A172 (cell line): ENCODE measurements at regions not wholly inside any gene's neighbourhood (a gene's known extent, or its start where the extent isn't known, plus 50 kb on each side); places are given as distances from the start of the nearest gene placed in this dataset.

Source experiments
- DNase-seq: peaks from one replicate; pipeline ENCODE4 v3.0.0-alpha.2; 2015; ENCODE audit warnings: low spot score

DNA sequence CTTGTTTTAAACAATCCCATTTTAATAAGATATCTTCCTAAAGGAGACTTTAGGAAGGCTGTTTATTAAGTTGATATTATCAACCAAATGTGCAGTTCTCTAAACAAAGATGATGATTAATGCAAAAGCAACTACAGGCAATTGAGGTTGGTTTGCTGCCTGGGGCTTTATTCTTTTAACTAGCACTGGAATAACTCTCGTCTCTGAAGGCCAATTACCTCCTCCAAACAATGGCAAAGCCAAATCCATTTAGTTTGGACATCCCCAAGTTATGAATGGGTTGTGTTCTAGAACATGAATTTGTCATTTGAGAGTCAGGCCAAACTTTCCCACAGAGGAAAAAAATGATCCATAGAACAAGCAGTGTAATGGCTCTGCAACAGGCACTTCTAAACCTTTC lies 114.1 kb downstream of the SLC16A9 start:
- no peak for DNase-seq

DNA sequence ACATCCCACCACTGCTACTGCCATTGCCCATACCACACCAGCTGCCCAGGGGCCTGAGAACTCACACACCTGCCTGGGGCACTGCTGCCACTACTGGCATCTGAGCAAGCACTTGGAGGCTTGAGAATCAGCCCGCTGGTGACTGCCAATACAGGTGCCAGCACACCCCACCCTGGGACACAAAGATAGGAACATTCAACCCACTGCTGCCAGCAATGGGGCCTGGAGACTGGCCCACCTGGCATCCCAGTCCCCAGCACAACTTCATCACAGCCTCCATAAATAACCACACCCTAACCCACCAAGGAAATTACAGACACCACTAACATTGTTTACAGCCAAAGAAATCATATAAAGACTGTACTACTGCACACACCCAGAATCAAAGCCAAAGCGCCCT lies 115.9 kb downstream of the SLC16A9 start:
- DNase-seq = no peak

DNA sequence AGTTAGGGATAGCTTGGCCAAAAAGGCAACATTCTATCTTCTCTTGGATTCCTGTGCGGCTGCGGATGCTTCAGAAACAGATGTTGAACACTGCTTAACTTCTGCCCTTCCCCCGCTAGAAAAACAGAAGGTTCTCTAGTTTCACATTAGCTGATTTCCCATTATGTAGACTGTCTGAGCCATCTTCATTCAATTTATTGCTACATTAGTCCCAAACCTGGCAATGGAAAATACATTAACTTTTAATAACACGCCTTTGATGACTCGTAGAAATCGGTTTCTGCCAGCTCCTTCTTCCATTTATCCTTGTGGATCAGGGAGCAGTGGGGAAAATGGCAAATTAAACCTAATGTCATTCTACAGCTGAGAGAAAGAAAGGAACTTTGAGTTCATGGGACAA lies 119.9 kb downstream of the SLC16A9 start:
- DNase-seq = no peak

DNA sequence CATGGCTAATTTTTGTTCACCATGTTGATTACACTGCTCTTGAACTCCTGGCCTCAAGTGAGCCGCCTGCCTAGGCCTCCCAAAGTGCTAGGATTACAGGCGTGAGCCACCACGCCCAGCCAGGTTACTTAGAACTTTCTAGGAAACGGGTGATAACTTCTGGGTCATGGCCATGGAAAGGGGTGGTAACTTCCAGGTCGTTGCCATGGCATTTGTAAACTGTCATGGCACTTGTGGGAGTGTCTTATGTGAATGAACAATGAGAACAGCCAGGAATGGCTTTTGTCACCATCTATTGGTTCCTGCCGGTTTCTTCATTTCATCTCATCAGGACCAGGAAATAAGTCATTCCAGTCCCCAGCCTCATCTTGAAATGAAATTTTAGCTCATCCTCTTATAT lies 120.9 kb downstream of the SLC16A9 start:
- no peak for DNase-seq

DNA sequence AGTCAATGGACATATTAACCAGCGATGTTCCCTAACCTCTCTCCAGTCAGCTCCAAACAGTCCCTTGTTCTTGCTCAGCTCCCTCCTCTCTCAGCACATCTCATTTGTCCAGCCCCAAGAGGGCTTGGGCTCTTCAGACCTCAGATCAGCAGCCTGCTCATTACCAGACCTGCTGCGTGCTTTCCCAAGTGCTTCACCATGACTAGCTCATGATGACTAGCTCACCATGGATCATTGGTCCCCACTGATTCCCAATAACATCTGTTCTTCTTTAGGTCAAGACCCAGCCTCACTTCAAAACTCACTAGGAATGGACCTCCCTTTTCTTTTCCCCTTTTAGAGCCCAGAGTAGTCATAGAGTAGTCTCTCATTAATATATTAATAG lies 121.9 kb downstream of the SLC16A9 start:
- DNase-seq = no peak

DNA sequence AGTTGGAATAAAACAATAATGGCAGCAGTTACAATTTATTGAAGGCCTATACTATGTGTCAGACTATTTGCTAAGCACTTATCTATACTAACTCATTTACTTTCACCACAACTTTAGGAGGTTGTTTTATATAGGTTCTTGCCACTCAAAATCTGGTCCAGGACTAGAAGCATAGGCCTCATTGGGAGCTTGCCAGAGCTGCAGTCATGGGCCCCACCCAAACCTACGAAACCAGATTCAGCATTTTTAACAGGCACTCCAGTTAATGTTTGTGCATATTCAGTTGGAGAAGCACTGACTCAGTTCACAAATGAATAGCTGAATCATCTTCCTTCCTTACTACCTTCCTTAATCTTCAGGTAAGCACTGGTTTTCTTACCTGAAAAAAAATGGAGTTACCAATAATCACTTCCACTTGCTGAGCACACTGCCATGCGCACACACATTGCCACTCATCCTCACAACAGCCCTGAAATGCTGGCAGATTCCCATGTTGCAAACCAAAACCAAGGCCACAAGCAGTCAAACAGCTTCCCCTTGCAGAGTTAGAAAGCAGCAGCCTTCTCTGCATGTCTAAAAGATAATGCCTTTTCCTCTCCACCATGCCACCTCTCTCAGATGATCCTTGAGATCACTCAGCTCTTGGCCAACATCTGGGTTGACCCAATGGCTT lies 122.4 kb downstream of the SLC16A9 start:
- DNase-seq = no peak

DNA sequence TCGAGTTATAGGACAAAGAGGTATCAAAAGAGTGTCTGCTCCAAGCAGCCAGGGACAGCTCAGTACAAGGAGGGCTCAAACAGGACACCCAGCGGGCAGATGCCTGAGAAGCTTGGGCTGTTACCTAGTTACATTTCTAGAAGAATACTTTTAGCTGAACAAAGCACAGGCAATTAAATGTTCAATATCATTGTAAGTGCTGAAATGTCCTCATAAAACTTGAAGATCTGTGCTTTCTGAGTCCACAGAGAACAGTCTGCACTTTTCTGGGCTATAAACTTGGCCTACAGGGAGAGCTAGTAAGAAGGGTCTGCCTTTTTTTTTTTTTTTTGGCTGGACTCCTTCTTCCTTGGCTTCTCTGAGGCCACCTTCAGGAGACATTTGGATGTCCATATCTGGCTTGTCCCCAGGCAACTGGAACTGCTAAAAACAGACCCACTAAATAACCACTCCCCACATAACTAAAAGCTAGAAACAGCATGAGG lies 123.2 kb downstream of the SLC16A9 start:
- no peak for DNase-seq

DNA sequence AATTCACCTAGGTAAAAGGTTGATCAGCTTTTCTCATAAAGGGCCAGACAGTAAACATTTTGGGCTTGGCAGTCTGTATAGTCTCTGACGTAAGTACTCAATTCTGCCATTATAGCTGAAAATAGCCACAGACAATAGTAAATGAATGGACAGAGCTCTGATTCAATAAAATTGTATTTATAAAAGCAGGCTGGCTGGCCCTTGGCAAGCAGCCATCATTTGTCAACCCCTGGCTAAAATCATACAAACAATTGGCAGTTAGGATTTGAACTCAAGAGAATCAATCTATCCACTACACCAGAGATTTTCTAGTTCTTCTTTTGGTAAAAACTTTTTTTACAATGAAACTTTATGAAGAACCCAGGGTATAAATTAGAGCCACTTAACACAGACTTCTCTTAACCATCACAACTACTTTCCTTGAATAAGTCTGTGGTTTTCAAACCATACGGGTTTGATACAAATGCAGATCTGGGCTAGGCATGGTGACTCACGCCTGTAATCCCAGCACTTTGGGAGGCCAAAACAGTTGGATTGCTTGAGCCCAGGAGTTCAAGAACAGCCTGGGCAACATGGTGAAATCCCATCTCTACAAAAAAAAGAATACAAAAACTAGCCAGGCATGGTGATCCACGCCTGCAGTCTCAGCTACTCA lies 124.5 kb downstream of the SLC16A9 start:
- DNase-seq = no peak

DNA sequence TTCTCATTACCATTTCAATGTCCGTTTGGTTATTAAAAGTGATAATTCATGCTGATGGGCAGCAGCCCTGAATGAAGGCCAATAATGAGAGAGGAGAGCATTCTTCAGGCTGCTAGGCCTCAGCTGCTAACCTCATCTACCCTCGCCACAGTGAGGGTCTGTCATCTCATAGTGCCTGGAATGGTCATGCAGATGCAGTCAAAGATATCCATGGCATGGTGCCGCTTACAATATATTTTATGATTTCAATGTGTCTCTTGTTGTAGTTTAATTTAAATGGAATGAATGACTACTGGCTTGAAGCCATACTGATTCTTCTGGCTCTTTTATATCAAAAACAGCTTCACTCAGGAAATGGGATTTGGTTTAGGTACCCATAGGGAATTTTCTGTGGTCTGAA lies 126.9 kb downstream of the SLC16A9 start:
- no peak for DNase-seq

DNA sequence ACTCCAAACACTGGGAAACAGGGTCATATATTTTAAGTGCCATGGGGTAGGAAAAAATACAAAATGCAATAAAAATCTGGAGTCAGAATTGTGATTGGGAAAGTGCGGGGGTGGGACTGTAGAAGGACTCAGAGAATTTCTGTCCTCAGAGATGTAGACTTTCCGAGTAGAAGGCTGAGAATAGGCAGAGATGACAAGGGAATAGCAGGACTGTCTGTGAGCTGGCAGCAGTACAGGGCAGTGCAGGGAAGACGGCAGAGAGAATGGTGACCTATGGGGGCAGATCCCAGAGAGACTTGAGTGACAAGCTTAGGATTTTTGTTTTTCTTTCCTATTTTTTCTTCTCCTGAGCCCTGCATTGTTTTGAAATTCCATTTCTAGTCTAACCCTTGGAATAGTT lies 127.6 kb downstream of the SLC16A9 start:
- no peak for DNase-seq

DNA sequence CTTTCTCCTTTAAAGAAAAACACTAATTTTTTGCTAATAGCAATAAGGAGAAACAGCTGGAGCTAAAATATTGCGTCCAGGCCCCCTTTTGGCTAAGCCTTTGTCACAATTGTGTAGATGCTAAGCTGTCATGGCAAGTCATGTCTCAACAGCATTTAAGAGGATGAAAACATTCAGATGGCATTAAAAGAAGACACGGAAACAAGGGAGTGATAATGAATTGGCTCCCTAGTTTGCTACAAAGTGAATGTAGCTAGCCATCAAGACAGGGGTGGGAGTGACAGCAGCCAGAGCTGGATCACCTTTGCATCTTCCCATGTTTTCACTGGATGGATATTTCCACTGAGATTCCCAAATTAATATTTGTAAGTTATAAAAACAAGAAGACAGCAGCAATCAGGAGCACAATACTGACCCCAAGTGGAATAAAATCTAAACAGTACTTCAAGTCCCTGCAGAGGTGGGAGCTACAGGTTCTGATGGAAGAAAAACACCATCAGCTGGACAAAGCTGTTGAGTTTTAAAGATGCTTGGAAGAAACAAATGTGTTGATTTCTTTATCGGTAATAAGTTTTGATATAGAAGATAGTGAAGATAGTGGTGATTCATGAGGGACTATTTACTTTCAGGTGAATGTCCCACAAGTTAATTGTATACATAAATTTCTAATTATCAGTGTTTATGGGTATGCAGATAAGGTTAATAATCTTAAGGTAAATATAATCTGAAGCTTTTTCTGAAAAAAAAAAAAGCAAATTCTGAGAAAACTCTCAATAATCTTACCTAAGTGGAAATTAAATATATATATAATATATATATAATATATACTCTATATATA lies 129.4 kb downstream of the SLC16A9 start:
- DNase-seq = no peak

DNA sequence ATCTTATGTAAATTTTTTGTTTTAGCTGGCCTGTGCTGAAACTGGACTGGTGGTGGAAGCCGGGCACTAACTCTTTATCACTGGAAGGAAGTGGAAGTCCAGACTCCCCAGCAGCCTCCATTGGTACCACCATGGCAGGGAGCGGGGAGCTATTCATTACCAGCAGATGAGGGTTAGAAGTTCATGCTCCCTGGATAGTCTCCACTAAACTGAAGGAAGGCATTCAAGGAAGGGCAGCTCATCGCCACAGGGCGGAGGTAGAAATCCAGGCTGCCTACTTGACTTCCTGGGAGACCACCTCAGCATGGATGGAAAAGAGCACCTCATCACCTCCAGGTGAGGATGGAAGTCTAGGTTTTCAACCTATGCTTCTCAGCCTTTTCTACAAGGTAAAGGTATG lies 130.9 kb downstream of the SLC16A9 start:
- DNase-seq = no peak

DNA sequence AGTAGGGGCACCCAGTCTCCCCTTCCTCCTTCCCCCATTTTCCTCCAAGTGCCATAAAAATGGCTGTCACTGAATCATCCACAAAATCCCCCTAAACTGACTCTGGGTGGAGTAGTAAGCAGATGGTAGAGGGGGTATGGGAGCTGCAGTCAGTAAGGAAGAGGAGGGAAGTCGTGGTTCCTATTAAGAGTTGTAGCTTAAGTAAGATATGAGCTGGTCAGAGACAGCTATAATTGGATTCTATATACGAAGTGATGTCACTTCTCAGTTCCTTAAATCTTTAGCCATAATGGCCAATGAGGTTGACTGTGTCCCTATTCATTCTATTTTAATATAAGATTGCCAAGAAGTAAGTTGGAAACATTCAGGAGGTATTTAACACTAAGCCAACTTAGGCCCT lies 131.7 kb downstream of the SLC16A9 start:
- no peak for DNase-seq

DNA sequence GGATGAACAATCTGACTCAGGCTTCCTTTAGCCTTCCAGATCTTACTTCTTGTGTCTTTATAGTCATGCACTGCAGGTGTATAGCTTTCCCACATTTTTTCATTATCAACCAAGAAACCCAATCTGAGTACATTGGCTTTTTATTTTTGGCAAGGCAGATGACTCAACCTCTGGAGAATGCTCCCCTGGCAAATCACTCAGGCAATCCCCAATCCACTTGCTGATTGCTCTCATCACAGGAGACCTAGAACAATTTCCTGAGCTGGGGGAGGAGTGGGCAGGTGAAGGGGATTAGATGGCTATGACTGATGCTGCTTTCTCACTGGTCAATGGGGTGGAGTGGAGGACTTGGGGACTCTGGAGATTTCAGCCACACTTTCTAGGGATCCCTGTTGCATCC lies 134.4 kb downstream of the SLC16A9 start:
- DNase-seq = peak; percentile 14

DNA sequence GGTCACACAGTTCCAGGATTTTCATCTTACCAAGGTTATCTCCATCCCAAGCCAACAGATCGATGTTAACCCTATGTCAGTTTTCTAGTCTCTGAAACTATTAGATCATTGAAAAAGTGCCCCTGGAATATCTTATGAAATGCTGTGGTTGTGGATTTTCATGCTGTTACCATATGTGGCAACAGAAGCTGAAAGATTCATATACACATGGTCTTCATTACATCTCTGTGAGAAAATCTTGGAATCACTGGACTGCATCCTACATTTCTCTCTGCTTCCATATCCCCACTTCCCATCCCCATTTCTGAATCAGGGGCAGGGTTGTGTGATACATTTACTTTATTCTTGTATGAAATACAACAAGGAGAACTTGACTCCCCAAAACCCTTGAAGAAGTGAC lies 146.1 kb downstream of the SLC16A9 start:
- DNase-seq = no peak

DNA sequence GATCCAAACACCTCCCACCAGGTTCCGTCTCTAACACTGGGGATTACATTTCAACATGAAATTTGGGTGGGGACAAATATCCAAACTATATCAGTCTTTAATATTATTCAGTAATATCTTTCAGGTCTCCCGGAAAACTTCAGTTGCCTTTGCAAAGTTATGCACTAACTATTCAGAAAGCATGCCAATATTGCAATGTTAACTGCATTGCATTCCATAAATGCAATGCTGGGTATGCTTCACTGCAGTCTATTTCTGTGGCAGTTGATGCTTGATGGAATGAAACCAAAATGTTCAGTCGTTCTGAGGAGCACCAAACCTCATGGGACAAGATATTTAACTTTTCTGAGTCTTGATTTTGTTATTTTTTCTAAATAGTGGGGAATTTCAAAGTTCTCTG lies 147.5 kb downstream of the SLC16A9 start:
- no peak for DNase-seq

DNA sequence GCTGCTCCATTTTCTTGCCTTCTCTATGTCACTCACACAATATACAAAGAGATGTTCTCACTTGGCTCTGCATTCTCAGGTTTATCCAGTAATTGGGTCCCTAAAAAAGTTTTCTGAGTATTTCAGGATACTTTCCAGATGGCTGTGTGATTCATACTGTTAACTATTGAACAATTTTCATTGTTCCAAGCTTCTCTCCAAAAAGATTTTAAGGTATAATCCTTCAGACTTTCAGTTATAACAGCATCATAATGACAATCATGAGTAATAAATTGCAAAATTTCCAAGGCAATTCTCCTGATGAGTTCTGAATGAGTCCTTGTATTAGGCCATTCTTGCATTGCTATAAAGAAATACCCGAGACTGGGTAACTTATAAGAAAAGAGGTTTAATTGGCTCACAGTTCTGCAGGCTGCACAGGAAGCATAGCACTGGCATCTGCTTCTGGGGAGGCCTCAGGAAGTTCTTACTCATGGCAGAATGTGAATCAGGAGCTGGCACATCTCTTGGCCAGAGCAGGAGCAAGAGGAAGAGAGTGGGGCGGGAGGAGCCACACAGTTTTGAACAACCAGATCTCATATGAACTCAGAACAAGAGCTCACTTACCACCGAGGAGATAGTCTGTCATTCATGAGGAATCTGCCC lies 148.1 kb downstream of the SLC16A9 start:
- no peak for DNase-seq

DNA sequence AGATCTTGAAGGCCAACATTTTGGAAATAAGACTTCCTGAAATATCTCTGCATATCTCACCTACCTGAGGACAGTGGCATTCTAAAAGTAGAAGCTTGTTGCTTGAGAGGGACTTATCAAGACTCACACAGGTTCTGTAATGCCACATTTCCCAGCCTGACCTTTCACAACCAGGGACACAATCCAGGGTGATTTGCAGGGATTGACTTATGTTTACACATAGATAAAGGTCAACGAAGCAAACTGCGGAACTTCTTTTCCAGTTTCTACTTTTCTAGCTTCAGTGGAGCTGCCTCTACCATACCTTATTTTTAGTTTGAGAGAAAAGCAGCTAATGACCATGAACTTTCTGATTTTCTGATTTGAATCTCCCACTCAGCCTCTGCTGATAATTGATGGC lies 148.7 kb downstream of the SLC16A9 start:
- DNase-seq = no peak

DNA sequence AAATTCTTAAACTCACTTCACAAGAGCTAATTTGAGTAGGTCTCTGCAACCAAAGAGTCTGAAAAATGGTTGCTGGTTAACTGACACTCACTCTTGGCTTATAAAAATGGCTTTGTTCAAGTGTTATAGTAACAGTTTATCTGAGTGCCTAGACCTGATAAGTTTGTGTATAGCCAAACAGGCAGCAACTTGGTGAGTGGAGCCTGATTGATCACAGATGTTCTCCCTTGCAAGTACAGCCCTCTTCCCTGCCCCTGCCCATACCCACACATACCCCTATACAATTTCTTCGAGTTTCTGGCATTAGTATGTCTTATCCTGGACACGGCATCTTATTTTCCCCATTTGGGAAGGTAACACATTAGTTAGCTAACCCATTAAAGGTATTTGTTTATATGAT lies 149.5 kb downstream of the SLC16A9 start:
- no peak for DNase-seq

DNA sequence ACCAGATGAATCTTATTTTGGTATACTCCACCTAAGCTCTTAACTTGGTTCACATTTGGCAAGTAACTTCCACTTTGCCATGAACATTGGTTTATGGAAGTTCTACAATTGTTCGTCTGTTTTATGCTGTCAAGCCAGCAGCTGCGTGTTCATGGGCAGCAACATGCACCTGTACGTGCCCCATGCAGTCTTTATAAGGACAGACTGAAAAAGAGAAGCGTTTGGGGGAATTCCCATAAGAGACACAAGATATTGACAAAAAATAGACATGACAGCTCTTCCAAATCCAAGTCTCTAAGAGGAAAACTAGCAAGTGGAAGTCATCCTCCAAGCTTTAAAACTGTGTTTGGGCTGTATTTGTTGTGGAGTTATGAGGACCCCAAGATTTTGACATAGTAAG lies 151.6 kb downstream of the SLC16A9 start:
- no peak for DNase-seq

DNA sequence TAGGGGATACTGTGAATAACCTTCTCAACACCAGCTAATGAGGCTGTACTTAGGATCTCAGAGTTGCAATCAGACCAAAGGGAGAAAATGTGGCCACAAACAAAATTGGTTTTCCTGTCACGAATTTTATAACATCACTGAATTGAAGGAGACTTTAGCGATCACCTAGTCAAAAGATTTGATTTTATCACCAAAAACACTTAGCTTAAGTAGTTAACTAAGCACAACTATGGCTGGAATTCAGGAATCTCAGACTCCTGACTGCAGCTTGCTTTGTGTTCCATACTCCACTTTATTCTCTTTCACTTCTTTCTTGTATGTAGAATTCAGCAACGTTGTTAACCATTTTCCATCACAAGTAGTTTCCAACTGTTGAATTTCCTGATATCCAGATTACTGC lies 152.0 kb downstream of the SLC16A9 start:
- DNase-seq = no peak

DNA sequence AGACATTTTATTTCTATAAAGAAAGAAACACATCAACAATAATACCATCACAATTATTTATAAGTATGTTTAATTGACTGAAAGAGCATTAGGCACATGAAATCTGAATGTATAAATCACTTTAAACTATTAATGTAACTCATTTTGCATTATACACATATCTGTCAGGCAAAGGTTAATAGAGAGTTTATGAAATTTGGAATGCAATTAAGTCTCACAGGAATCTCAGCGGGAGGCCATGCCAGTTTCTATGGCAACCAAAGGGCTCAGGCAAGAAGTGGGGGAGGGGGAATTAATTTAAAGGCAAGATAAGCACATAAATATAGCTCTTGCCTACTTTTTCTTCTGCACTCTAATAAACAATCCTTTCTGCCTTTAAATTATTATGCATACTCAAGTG lies 152.6 kb downstream of the SLC16A9 start:
- DNase-seq = no peak
